PFSK-1 (cell line): ENCODE measurements at regions not wholly inside any gene's neighbourhood (a gene's known extent, or its start where the extent isn't known, plus 50 kb on each side); places are given as distances from the start of the nearest gene placed in this dataset.

ENCODE experiments used
- FOXP2 ChIP-seq: optimal IDR thresholded peaks from 2 replicates; pipeline ENCODE3; 2011; ENCODE audit warnings: borderline replicate concordance, control low read depth, inconsistent platforms; ENCODE audit not compliant: insufficient read depth; ENCODE audit errors: extremely low read length, extremely low read depth
- POLR2AphosphoS5 ChIP-seq: IDR thresholded peaks from 2 replicates; pipeline ENCODE4 v1.6.1; 2012; ENCODE audit warnings: low read depth, mild to moderate bottlenecking, control low read depth, low read length, moderate library complexity
- REST ChIP-seq, 2 experiments: IDR thresholded peaks; 2 replicates each; pipeline versions ENCODE4 v1.6.1 to v1.8.0; 2011 to 2012; ENCODE audit warnings: low read depth in 2 of 2, low read length in 2 of 2, control low read depth in 1 of 2, inconsistent platforms in 1 of 2, mild to moderate bottlenecking in 1 of 2, moderate library complexity in 1 of 2; ENCODE audit not compliant: insufficient read depth in 1 of 2
- SIN3A ChIP-seq: IDR thresholded peaks from 2 replicates; pipeline ENCODE4 v1.6.1; 2012; ENCODE audit warnings: mild to moderate bottlenecking, low read length, moderate library complexity, borderline replicate concordance; ENCODE audit not compliant: insufficient read depth
- TAF1 ChIP-seq: IDR thresholded peaks from 2 replicates; pipeline ENCODE4 v1.6.1; 2012; ENCODE audit warnings: low read length, control low read depth, borderline replicate concordance; ENCODE audit not compliant: insufficient read depth

GRCh38 chr12:4068981-4069669 lies 195.9 kb upstream of the PARP11 start:
- TF ChIP-seq POLR2AphosphoS5 (no peak), FOXP2 (no peak), TAF1 (no peak), REST (IDR thresholded peaks at IDR 0.05; ENCODE audit: insufficient read depth in 1 of 2, low read depth in 2 of 2, low read length in 2 of 2) (no peak), SIN3A (no peak)

- TF ChIP-seq POLR2AphosphoS5 (no peak), TAF1 (no peak), FOXP2 (no peak), REST (IDR thresholded peaks at IDR 0.05; ENCODE audit: insufficient read depth in 1 of 2, low read depth in 2 of 2, low read length in 2 of 2) (no peak), SIN3A (no peak)
These were observed 190.8 kb upstream of the PARP11 start for GRCh38 chr12:4064008-4064407.

- no peak for TF ChIP-seq SIN3A
- no peak for TF ChIP-seq POLR2AphosphoS5
- no peak for TF ChIP-seq REST (IDR thresholded peaks at IDR 0.05; ENCODE audit: insufficient read depth in 1 of 2, low read depth in 2 of 2, low read length in 2 of 2)
- no peak for TF ChIP-seq TAF1
- no peak for TF ChIP-seq FOXP2
These were observed 186.8 kb upstream of the PARP11 start for GRCh38 chr12:4059898-4060568.

- TF ChIP-seq POLR2AphosphoS5 (no peak), FOXP2 (no peak), TAF1 (no peak), SIN3A (no peak), REST (IDR thresholded peaks at IDR 0.05; ENCODE audit: insufficient read depth in 1 of 2, low read depth in 2 of 2, low read length in 2 of 2) (no peak)
These were observed 184.0 kb upstream of the PARP11 start for GRCh38 chr12:4056910-4057845.
